ENCODE measurements at regions not wholly inside any gene's neighbourhood (a gene's known extent, or its start where the extent isn't known, plus 50 kb on each side); places are given as distances from the start of the nearest gene placed in this dataset.

DNA sequence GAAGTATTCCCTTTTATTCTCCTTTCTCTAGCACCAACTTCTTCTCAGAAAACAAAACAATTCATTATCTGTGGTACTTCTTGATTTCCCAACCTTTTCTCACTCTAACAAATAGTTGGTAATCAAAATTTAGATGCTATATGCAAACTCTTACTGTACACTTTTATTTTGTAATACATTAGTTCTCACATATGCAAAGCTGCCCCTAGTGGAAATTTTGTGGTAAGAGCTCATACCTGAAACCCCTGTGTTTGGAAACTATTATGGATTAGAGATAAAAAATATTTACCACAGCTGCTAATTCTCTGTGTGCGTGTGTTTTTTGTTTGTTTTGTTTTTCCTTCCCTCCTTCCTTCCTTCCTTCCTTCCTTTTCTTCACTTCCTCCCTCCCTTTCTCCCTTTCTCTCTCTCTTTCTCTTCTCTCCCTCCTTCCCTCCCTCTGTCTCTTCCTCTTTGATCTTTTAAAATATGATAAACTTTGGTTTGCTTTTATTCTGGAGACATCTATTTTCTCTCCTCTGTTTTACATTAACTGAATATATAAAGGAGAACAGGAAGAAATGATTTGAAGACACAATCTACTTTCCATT is 537.4 kb downstream of the SLITRK6 start:
- TF ChIP-seq GATA2 (IDR thresholded peaks at IDR 0.05; ENCODE audit: low read depth, low read length) (no peak), GATA3 (IDR thresholded peaks at IDR 0.05; ENCODE audit: low read depth, low read length) (no peak)
